Hepatocyte (in vitro differentiated cells): ENCODE measurements at regions not wholly inside any gene's neighbourhood (a gene's known extent, or its start where the extent isn't known, plus 50 kb on each side); places are given as distances from the start of the nearest gene placed in this dataset.

Experiments
- EZH2 ChIP-seq: fragments of 200-600 bp; sonication (generic); IDR thresholded peaks from 2 replicates; pipeline ENCODE4 v1.6.1; 2016; ENCODE audit warnings: antibody characterized with exemption, mild to moderate bottlenecking, borderline replicate concordance
- EZH2phosphoT487 ChIP-seq: fragments of 200-600 bp; sonication (generic); IDR thresholded peaks from one replicate; pipeline ENCODE4 v1.6.1; 2018; ENCODE audit warnings: antibody characterized with exemption, mild to moderate bottlenecking, low read depth, moderate library complexity; ENCODE audit not compliant: unreplicated experiment, severe bottlenecking
- TF ChIP-seq, protein P1 (sequence below): fragments of 200-600 bp; sonication (generic); IDR thresholded peaks from 2 replicates; pipeline ENCODE4 v1.5.1; 2016; ENCODE audit warnings: antibody characterized with exemption, mild to moderate bottlenecking; ENCODE audit not compliant: poor library complexity

DNA sequence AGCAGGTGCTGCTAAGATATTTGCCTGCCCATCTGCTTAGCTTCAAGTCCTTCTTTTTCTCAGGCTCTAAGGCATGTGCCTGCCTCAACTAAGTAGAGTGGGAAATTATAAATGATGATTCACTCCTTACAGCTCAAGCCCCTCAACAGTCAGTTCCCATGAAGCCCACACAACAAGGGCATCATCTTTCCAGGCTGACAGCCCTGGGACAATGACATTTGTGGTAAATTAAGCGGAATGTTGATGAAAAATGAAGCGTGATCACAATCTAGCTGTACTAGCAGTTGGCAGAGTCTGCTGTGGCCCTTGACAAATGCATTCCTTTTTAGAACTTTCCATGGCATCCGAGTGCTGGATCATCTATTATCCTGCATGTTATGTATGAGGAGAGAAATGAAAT is 548.6 kb downstream of the KIF4B start:
- TF ChIP-seq, protein P1, sequence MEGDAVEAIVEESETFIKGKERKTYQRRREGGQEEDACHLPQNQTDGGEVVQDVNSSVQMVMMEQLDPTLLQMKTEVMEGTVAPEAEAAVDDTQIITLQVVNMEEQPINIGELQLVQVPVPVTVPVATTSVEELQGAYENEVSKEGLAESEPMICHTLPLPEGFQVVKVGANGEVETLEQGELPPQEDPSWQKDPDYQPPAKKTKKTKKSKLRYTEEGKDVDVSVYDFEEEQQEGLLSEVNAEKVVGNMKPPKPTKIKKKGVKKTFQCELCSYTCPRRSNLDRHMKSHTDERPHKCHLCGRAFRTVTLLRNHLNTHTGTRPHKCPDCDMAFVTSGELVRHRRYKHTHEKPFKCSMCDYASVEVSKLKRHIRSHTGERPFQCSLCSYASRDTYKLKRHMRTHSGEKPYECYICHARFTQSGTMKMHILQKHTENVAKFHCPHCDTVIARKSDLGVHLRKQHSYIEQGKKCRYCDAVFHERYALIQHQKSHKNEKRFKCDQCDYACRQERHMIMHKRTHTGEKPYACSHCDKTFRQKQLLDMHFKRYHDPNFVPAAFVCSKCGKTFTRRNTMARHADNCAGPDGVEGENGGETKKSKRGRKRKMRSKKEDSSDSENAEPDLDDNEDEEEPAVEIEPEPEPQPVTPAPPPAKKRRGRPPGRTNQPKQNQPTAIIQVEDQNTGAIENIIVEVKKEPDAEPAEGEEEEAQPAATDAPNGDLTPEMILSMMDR = no peak
- TF ChIP-seq EZH2 = no peak
- TF ChIP-seq EZH2phosphoT487 = no peak
